ENCODE measurements at regions not wholly inside any gene's neighbourhood (a gene's known extent, or its start where the extent isn't known, plus 50 kb on each side); places are given as distances from the start of the nearest gene placed in this dataset.
A peak's percentile ranks its signal among the peaks of the same experiment; 100 is the strongest.

DNA sequence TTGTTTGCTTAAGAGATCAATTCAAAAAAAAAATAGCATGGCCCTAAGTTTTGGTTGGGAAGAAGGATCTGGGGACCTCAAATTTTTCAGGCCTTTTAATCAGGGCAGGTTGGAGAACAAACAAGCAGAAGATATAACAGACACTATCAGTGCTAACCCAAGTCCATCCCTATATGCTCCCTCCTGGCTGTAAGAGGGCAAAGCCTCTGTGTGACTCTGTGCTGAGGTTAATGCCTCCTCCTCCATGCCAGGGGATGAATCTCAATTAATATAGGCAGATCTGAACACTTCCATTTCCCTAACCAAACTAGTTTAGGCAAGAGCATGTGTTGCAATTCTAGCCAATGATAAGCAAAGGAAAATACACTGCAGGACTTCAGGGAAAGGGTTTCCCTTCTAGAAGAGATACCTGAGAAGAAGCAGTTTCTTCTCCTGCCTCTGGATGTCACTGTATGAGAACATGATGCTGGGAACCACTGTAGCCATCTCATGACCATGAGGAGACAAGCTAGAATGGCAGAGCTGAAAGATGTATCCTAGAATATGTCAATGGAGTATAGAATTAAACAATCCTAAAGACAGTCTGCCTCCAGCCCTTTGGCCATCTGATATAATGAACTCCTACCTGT is 76.0 kb downstream of the CHD9NB start:
- no peaks in the 10 kb centered on the region for H3K4me1 Mint-ChIP-seq
- H3K9me3 Mint-ChIP-seq = peaks cover 7% of the 10 kb centered on the region
- H3K27me3 Mint-ChIP-seq (ENCODE audit: low read depth) = no peaks in the 10 kb centered on the region

GRCh38 chr16:52967744-52968143 is 85.0 kb downstream of the CHD9NB start:
- no peaks in the 10 kb centered on the region for H3K27me3 Mint-ChIP-seq (ENCODE audit: low read depth)
- DNase-seq (ENCODE audit: low read depth, low spot score) = no peak
- TF ChIP-seq CTCF (conservative IDR thresholded peaks at IDR 0.05) = no peak

More for the DNA sequence above, 76.0 kb downstream of the CHD9NB start:
- no peak overlapping the region for H3K27ac Mint-ChIP-seq (ENCODE audit: unreplicated experiment)
- TF ChIP-seq CTCF (conservative IDR thresholded peaks at IDR 0.05) = peak; percentile 37
- no peak overlapping the region for H3K4me3 Mint-ChIP-seq
- DNase-seq (ENCODE audit: low read depth, low spot score) = no peak
- H3K36me3 Mint-ChIP-seq (ENCODE audit: low read depth) = peaks cover 3% of the 10 kb centered on the region

GRCh38 chr16:52964290-52964689 is 88.4 kb downstream of the CHD9NB start:
- no peak for DNase-seq (ENCODE audit: low read depth, low spot score)
- Mint-ChIP-seq H3K4me1 (peaks cover 29% of the 10 kb centered on the region), H3K27ac (ENCODE audit: unreplicated experiment) (peak overlapping the region; percentile 29), H3K36me3 (ENCODE audit: low read depth) (no peaks in the 10 kb centered on the region), H3K9me3 (peaks cover 3% of the 10 kb centered on the region), H3K4me3 (peak overlapping the region; percentile 35), H3K27me3 (ENCODE audit: low read depth) (no peaks in the 10 kb centered on the region)
- no peak for TF ChIP-seq CTCF (conservative IDR thresholded peaks at IDR 0.05)

More at GRCh38 chr16:52967744-52968143, 85.0 kb downstream of the CHD9NB start:
- Mint-ChIP-seq H3K36me3 (ENCODE audit: low read depth) (peaks cover 2% of the 10 kb centered on the region), H3K9me3 (peaks cover 10% of the 10 kb centered on the region), H3K4me3 (no peak overlapping the region), H3K27ac (ENCODE audit: unreplicated experiment) (peak overlapping the region; percentile 8), H3K4me1 (peaks cover 25% of the 10 kb centered on the region)

GRCh38 chr16:52963855-52964242 is 88.8 kb downstream of the CHD9NB start:
- DNase-seq (ENCODE audit: low read depth, low spot score) = no peak
- peaks cover 29% of the 10 kb centered on the region for H3K4me1 Mint-ChIP-seq
- no peaks in the 10 kb centered on the region for H3K27me3 Mint-ChIP-seq (ENCODE audit: low read depth)
- H3K4me3 Mint-ChIP-seq = peak overlapping the region; percentile 35
- H3K36me3 Mint-ChIP-seq (ENCODE audit: low read depth) = no peaks in the 10 kb centered on the region
- no peak for TF ChIP-seq CTCF (conservative IDR thresholded peaks at IDR 0.05)
- H3K9me3 Mint-ChIP-seq = no peaks in the 10 kb centered on the region
- H3K27ac Mint-ChIP-seq (ENCODE audit: unreplicated experiment) = peak overlapping the region; percentile 98

- peaks cover 29% of the 10 kb centered on the region for H3K4me1 Mint-ChIP-seq
- no peaks in the 10 kb centered on the region for H3K9me3 Mint-ChIP-seq
- no peaks in the 10 kb centered on the region for H3K27me3 Mint-ChIP-seq (ENCODE audit: low read depth)
- peak overlapping the region; percentile 98 for H3K27ac Mint-ChIP-seq (ENCODE audit: unreplicated experiment)
- no peaks in the 10 kb centered on the region for H3K36me3 Mint-ChIP-seq (ENCODE audit: low read depth)
- peak overlapping the region; percentile 35 for H3K4me3 Mint-ChIP-seq
- TF ChIP-seq CTCF (conservative IDR thresholded peaks at IDR 0.05) = no peak
- DNase-seq (ENCODE audit: low read depth, low spot score) = no peak
Observed at GRCh38 chr16:52963212-52963854, 89.4 kb downstream of the CHD9NB start.
